ENCODE measurements at regions not wholly inside any gene's neighbourhood (a gene's known extent, or its start where the extent isn't known, plus 50 kb on each side); places are given as distances from the start of the nearest gene placed in this dataset.

- TF ChIP-seq EZH2 (IDR thresholded peaks at IDR 0.05; ENCODE audit: borderline replicate concordance, low read depth, low read length, poor library complexity, severe bottlenecking), result no peak
- TF ChIP-seq, protein P1, sequence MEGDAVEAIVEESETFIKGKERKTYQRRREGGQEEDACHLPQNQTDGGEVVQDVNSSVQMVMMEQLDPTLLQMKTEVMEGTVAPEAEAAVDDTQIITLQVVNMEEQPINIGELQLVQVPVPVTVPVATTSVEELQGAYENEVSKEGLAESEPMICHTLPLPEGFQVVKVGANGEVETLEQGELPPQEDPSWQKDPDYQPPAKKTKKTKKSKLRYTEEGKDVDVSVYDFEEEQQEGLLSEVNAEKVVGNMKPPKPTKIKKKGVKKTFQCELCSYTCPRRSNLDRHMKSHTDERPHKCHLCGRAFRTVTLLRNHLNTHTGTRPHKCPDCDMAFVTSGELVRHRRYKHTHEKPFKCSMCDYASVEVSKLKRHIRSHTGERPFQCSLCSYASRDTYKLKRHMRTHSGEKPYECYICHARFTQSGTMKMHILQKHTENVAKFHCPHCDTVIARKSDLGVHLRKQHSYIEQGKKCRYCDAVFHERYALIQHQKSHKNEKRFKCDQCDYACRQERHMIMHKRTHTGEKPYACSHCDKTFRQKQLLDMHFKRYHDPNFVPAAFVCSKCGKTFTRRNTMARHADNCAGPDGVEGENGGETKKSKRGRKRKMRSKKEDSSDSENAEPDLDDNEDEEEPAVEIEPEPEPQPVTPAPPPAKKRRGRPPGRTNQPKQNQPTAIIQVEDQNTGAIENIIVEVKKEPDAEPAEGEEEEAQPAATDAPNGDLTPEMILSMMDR (conservative IDR thresholded peaks at IDR 0.05; ENCODE audit: low read depth, low read length), result no peak
Observed at GRCh38 chr13:91297503-91297902, 50.0 kb upstream of the MIR17HG start.

Data from A673 (cell line).